GM21390 (cell line): ENCODE measurements at regions not wholly inside any gene's neighbourhood (a gene's known extent, or its start where the extent isn't known, plus 50 kb on each side); places are given as distances from the start of the nearest gene placed in this dataset.

ENCODE experiments used
- ATAC-seq: cut with Tn5 transposase; IDR thresholded peaks from one replicate; pipeline ENCODE4 v1.9.1; 2021; ENCODE audit not compliant: unreplicated experiment

GRCh38 chr6:145383428-145383827, 351.9 kb downstream of the EPM2A start:
- no peak for ATAC-seq

- ATAC-seq = no peak
These were observed 350.8 kb downstream of the EPM2A start for GRCh38 chr6:145384503-145384902.

GRCh38 chr6:145396499-145396898, 338.8 kb downstream of the EPM2A start:
- no peak for ATAC-seq

- ATAC-seq = no peak
These were observed 334.8 kb downstream of the EPM2A start for GRCh38 chr6:145400508-145400907.

GRCh38 chr6:145405006-145405551, 330.2 kb downstream of the EPM2A start:
- no peak for ATAC-seq

- no peak for ATAC-seq
These were observed 328.5 kb downstream of the EPM2A start for GRCh38 chr6:145406783-145407182.

GRCh38 chr6:145415616-145416015, 319.7 kb downstream of the EPM2A start:
- ATAC-seq = no peak

GRCh38 chr6:145420599-145420998, 314.7 kb downstream of the EPM2A start:
- no peak for ATAC-seq

- ATAC-seq = no peak
These were observed 311.4 kb downstream of the EPM2A start for GRCh38 chr6:145423936-145424335.

GRCh38 chr6:145427232-145427631, 308.1 kb downstream of the EPM2A start:
- ATAC-seq = no peak

- ATAC-seq = no peak
These were observed 306.6 kb downstream of the EPM2A start for GRCh38 chr6:145428706-145429105.

GRCh38 chr6:145442110-145442509, 293.2 kb downstream of the EPM2A start:
- no peak for ATAC-seq

- no peak for ATAC-seq
These were observed 289.6 kb downstream of the EPM2A start for GRCh38 chr6:145445674-145446073.

GRCh38 chr6:145451029-145451428, 284.3 kb downstream of the EPM2A start:
- ATAC-seq = no peak

- ATAC-seq = no peak
These were observed 281.9 kb downstream of the EPM2A start for GRCh38 chr6:145453376-145453775.

GRCh38 chr6:145454006-145454405, 281.3 kb downstream of the EPM2A start:
- ATAC-seq = no peak

- ATAC-seq = no peak
These were observed 277.8 kb downstream of the EPM2A start for GRCh38 chr6:145457556-145457955.

- no peak for ATAC-seq
These were observed 266.8 kb downstream of the EPM2A start for GRCh38 chr6:145468534-145468933.

- no peak for ATAC-seq
These were observed 266.3 kb downstream of the EPM2A start for GRCh38 chr6:145469021-145469420.

- no peak for ATAC-seq
These were observed 259.4 kb downstream of the EPM2A start for GRCh38 chr6:145475794-145476396.

- no peak for ATAC-seq
These were observed 255.3 kb downstream of the EPM2A start for GRCh38 chr6:145480024-145480423.

GRCh38 chr6:145483191-145483996, 251.9 kb downstream of the EPM2A start:
- ATAC-seq = no peak
